Nephron (organoid): ENCODE measurements at regions not wholly inside any gene's neighbourhood (a gene's known extent, or its start where the extent isn't known, plus 50 kb on each side); places are given as distances from the start of the nearest gene placed in this dataset.

Experiments used
- H3K27ac Mint-ChIP-seq, 3 experiments: 2 replicates each; pipeline ENCODE4 v1.8.0; 2020; ENCODE audit warnings: mixed read lengths in 3 of 3, mild to moderate bottlenecking in 2 of 3, moderate library complexity in 1 of 3
- H3K27me3 Mint-ChIP-seq: 2 replicates; pipeline ENCODE4 v1.8.0; 2021; ENCODE audit warnings: low read depth, mild to moderate bottlenecking, moderate library complexity, mixed read lengths
- H3K36me3 Mint-ChIP-seq: 2 replicates; pipeline ENCODE4 v1.8.0; 2020; ENCODE audit warnings: low read depth, mixed read lengths
- H3K4me1 Mint-ChIP-seq: 2 replicates; pipeline ENCODE4 v1.8.0; 2020; ENCODE audit warnings: mixed read lengths
- H3K4me3 Mint-ChIP-seq, 3 experiments: 2 replicates each; pipeline ENCODE4 v1.8.0; 2020; ENCODE audit warnings: mild to moderate bottlenecking in 3 of 3, mixed read lengths in 3 of 3, moderate library complexity in 2 of 3
- H3K9me3 Mint-ChIP-seq: 2 replicates; pipeline ENCODE4 v1.8.0; 2020; ENCODE audit warnings: mixed read lengths
- TF ChIP-seq, protein P1 (sequence below), 3 experiments: fragments of 200-600 bp; sonication (generic); IDR thresholded peaks; one replicate each; pipeline ENCODE4 v1.5.0; 2021; ENCODE audit warnings: antibody characterized with exemption in 3 of 3; ENCODE audit not compliant: unreplicated experiment in 3 of 3

DNA sequence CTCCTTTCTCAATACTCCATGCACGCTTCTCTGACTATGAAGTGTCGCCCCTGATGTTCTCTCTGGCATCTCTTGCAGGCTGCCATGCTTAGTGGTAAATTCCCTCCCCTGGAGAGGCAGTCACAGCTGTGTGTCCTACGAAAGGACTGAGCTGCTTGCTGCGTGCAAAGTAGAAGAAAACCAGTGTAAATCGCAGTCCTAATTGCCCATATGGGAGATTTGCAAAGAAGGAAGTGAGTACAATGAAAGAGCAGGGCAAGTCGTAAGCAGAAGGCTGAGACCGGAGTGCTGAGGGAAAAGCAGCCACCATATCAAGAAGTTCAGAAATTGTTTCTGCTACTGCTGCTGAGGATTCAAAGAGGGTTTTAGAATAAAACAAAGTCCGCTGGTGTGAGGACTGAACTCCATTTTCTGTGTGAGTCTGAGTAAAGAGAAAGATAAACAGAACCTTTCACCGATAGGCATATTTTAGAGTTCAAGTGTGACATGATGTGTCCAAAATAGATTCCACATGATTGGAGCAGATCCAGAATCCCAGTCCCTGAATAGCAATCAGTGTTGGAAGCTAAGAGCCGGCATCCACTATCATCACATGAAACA lies 507.8 kb upstream of the MPDZ start:
- H3K36me3 Mint-ChIP-seq = no peaks in the 10 kb centered on the region
- peak overlapping the region; percentile 98 to 99 (median 99) for H3K27ac Mint-ChIP-seq
- peaks cover 39% of the 10 kb centered on the region for H3K4me1 Mint-ChIP-seq
- peak overlapping the region; percentile 4 to 57 (median 30) for H3K4me3 Mint-ChIP-seq
- peaks cover 2% of the 10 kb centered on the region for H3K9me3 Mint-ChIP-seq
- TF ChIP-seq, protein P1, sequence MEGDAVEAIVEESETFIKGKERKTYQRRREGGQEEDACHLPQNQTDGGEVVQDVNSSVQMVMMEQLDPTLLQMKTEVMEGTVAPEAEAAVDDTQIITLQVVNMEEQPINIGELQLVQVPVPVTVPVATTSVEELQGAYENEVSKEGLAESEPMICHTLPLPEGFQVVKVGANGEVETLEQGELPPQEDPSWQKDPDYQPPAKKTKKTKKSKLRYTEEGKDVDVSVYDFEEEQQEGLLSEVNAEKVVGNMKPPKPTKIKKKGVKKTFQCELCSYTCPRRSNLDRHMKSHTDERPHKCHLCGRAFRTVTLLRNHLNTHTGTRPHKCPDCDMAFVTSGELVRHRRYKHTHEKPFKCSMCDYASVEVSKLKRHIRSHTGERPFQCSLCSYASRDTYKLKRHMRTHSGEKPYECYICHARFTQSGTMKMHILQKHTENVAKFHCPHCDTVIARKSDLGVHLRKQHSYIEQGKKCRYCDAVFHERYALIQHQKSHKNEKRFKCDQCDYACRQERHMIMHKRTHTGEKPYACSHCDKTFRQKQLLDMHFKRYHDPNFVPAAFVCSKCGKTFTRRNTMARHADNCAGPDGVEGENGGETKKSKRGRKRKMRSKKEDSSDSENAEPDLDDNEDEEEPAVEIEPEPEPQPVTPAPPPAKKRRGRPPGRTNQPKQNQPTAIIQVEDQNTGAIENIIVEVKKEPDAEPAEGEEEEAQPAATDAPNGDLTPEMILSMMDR (IDR thresholded peaks at IDR 0.05; ENCODE audit: unreplicated experiment in 3 of 3) = no peak
- peaks cover 3% of the 10 kb centered on the region for H3K27me3 Mint-ChIP-seq

DNA sequence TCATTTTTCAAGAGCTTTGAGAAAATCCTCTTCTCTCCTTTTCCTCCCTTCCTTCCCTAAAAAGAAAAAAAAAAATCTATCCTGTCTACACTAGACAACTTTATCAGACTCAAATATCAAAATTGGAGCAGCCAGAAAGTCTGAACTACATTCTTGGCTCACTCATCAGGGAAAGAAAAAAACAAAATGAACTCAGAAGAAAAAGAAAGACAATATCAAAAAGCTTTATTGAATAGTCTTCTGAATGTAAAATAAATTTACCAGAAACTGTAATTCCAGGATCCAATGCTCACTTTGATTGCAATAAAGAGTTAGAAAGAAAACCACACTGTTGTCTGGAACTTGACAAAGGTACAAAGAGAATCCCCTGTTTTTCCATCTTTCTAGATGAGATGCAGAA lies 507.2 kb upstream of the MPDZ start:
- peak overlapping the region; percentile 98 to 99 (median 99) for H3K27ac Mint-ChIP-seq
- H3K36me3 Mint-ChIP-seq = no peaks in the 10 kb centered on the region
- H3K9me3 Mint-ChIP-seq = no peaks in the 10 kb centered on the region
- TF ChIP-seq, protein P1 (IDR thresholded peaks at IDR 0.05; ENCODE audit: unreplicated experiment in 3 of 3) = no peak
- peaks cover 39% of the 10 kb centered on the region for H3K4me1 Mint-ChIP-seq
- peaks cover 3% of the 10 kb centered on the region for H3K27me3 Mint-ChIP-seq
- H3K4me3 Mint-ChIP-seq = peak overlapping the region in 1 of 3 experiments; percentile 4

DNA sequence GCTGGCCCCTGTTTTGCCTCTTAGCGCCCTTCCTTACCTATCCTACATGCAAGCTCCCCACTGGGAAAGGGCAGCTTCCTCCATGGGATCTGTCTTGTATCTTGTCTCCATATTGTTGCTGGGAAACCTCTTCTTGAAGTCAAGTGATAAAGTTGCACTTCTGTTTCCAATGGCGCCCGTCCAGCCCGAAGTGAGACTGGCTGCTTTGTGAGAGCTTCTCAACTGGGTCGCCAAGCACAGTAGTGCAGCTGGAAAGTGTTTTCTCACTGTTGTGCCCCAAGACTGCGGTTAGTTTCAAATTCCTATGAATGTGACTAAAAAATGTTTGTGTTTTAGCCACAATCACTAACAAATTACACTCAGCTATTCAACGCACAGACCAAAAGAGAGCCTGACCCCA lies 506.6 kb upstream of the MPDZ start:
- peak overlapping the region; percentile 98 to 99 (median 99) for H3K27ac Mint-ChIP-seq

DNA sequence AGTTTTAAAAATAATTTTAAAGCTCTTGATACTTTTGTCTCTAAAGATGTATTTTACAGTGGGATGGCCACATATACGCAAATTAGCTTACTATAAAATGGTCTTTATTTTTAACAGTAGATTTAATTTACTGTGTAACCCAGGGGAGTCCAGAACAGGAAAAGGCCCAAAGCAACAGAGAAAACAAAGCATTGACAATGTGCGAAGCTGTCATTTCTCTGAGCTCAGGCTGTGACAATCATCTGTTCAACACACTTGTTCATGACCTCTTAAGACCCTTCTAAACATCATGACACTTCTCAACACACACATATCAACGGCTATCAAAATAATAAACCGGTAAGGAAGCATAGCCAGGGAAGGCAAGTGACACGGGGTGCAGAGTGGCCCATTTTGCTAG lies 499.6 kb upstream of the MPDZ start:
- Mint-ChIP-seq H3K4me3 (no peak overlapping the region), H3K27me3 (no peaks in the 10 kb centered on the region), H3K4me1 (peaks cover 15% of the 10 kb centered on the region), H3K9me3 (no peaks in the 10 kb centered on the region), H3K36me3 (no peaks in the 10 kb centered on the region), H3K27ac (peak overlapping the region in 1 of 3 experiments; percentile 77)
- TF ChIP-seq, protein P1 (IDR thresholded peaks at IDR 0.05; ENCODE audit: unreplicated experiment in 3 of 3) = no peak

More for the DNA sequence above, 506.6 kb upstream of the MPDZ start:
- Mint-ChIP-seq H3K4me1 (peaks cover 39% of the 10 kb centered on the region), H3K4me3 (no peak overlapping the region), H3K36me3 (no peaks in the 10 kb centered on the region), H3K27me3 (no peaks in the 10 kb centered on the region), H3K9me3 (no peaks in the 10 kb centered on the region)
- TF ChIP-seq, protein P1 (IDR thresholded peaks at IDR 0.05; ENCODE audit: unreplicated experiment in 3 of 3) = no peak

DNA sequence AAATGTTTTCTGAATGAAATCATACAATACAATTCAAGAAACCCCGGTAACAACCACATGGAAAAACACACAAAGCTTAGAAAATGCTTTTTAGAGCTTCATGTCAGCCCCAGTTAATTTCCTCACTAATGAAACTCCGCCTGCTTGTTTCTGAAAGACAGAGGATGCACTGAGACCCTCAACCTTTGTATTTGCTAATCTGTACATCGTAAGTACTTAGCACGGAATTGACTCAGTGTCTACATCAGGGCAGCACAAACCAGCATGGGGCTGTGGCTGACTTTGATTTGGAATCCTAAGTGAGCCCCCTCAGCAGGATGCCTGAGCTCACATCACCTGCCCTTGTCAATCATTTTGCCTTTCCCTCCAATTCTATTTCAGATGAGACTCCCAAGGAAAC lies 499.1 kb upstream of the MPDZ start:
- Mint-ChIP-seq H3K36me3 (no peaks in the 10 kb centered on the region), H3K4me3 (no peak overlapping the region), H3K4me1 (peaks cover 15% of the 10 kb centered on the region), H3K27me3 (no peaks in the 10 kb centered on the region), H3K9me3 (no peaks in the 10 kb centered on the region), H3K27ac (peak overlapping the region; percentile 56 to 85 (median 77))
- TF ChIP-seq, protein P1 (IDR thresholded peaks at IDR 0.05; ENCODE audit: unreplicated experiment in 3 of 3) = no peak

DNA sequence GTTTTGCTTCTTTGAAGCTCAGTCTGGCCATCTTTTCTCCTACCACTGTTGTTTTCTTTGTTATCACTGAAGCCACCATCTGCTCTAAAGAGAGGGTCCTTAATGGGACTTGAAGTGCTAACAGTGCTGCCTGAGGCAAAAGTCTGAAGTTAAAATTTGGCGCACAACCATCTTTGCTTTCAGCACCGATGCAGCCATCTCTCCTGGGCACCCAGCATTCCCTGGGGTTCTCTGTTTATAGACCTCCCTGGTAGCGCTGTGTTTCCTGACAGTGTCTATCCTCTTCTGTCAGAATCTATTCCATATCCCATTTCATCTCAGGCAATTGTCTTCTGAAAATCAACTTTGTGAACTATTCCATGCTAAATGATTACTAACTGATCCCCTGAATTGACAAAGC lies 491.5 kb upstream of the MPDZ start:
- H3K4me1 Mint-ChIP-seq = no peaks in the 10 kb centered on the region
- no peak overlapping the region for H3K4me3 Mint-ChIP-seq
- H3K36me3 Mint-ChIP-seq = no peaks in the 10 kb centered on the region
- H3K27ac Mint-ChIP-seq = peak overlapping the region in 1 of 3 experiments; percentile 29
- TF ChIP-seq, protein P1 (IDR thresholded peaks at IDR 0.05; ENCODE audit: unreplicated experiment in 3 of 3) = no peak
- H3K27me3 Mint-ChIP-seq = no peaks in the 10 kb centered on the region
- no peaks in the 10 kb centered on the region for H3K9me3 Mint-ChIP-seq
